Neural crest cell (in vitro differentiated cells): ENCODE measurements at regions not wholly inside any gene's neighbourhood (a gene's known extent, or its start where the extent isn't known, plus 50 kb on each side); places are given as distances from the start of the nearest gene placed in this dataset.

Source experiments
- DNase-seq: peaks from one replicate; pipeline ENCODE4 v3.0.0; 2021; ENCODE audit warnings: low read depth, mixed read lengths, low spot score
- H3K27ac Mint-ChIP-seq: one replicate; pipeline ENCODE4 v1.8.0; 2021; ENCODE audit warnings: mild to moderate bottlenecking, mixed read lengths; ENCODE audit not compliant: unreplicated experiment
- H3K27me3 Mint-ChIP-seq: 2 replicates; pipeline ENCODE4 v1.8.0; 2021; ENCODE audit warnings: low read depth, mild to moderate bottlenecking, mixed read lengths
- H3K36me3 Mint-ChIP-seq: 2 replicates; pipeline ENCODE4 v1.8.0; 2021; ENCODE audit warnings: low read depth, mild to moderate bottlenecking, mixed read lengths
- H3K4me1 Mint-ChIP-seq: 2 replicates; pipeline ENCODE4 v1.8.0; 2021; ENCODE audit warnings: mixed read lengths
- H3K4me3 Mint-ChIP-seq: one replicate; pipeline ENCODE4 v1.8.0; 2021; ENCODE audit warnings: mild to moderate bottlenecking, mixed read lengths
- H3K9me3 Mint-ChIP-seq: 2 replicates; pipeline ENCODE4 v1.8.0; 2021; ENCODE audit warnings: mixed read lengths
- CTCF ChIP-seq: fragments of 200-600 bp; sonication (generic); conservative IDR thresholded peaks from 2 replicates; pipeline ENCODE4 v1.5.0; 2021; ENCODE audit warnings: antibody characterized with exemption, mild to moderate bottlenecking

- H3K36me3 Mint-ChIP-seq: no peaks in the 10 kb centered on the region
- H3K4me1 Mint-ChIP-seq: peaks cover 29% of the 10 kb centered on the region
- no peak overlapping the region for H3K4me3 Mint-ChIP-seq
- H3K27ac Mint-ChIP-seq: no peak overlapping the region
- no peak for TF ChIP-seq CTCF
- H3K27me3 Mint-ChIP-seq: no peaks in the 10 kb centered on the region
- no peaks in the 10 kb centered on the region for H3K9me3 Mint-ChIP-seq
- no peak for DNase-seq
These were observed 540.0 kb downstream of the OMA1 start for GRCh38 chr1:58006421-58007046.

- no peak for TF ChIP-seq CTCF
These were observed 541.3 kb downstream of the OMA1 start for GRCh38 chr1:58005212-58005611.

GRCh38 chr1:58003988-58004387, 542.5 kb downstream of the OMA1 start:
- H3K9me3 Mint-ChIP-seq: no peaks in the 10 kb centered on the region
- H3K36me3 Mint-ChIP-seq: no peaks in the 10 kb centered on the region
- no peak for DNase-seq
- H3K4me1 Mint-ChIP-seq: peaks cover 29% of the 10 kb centered on the region
- H3K27me3 Mint-ChIP-seq: no peaks in the 10 kb centered on the region
- H3K4me3 Mint-ChIP-seq: no peak overlapping the region
- H3K27ac Mint-ChIP-seq: peak overlapping the region; percentile 37
- no peak for TF ChIP-seq CTCF

More at GRCh38 chr1:58005212-58005611, 541.3 kb downstream of the OMA1 start:
- DNase-seq: no peak
- peaks cover 29% of the 10 kb centered on the region for H3K4me1 Mint-ChIP-seq
- no peaks in the 10 kb centered on the region for H3K36me3 Mint-ChIP-seq
- H3K27ac Mint-ChIP-seq: no peak overlapping the region
- H3K9me3 Mint-ChIP-seq: no peaks in the 10 kb centered on the region
- no peak overlapping the region for H3K4me3 Mint-ChIP-seq
- H3K27me3 Mint-ChIP-seq: no peaks in the 10 kb centered on the region

- no peak for DNase-seq
- Mint-ChIP-seq H3K4me1 (peaks cover 29% of the 10 kb centered on the region), H3K27ac (no peak overlapping the region), H3K9me3 (no peaks in the 10 kb centered on the region), H3K36me3 (no peaks in the 10 kb centered on the region), H3K4me3 (no peak overlapping the region), H3K27me3 (no peaks in the 10 kb centered on the region)
- TF ChIP-seq CTCF: no peak
These were observed 543.5 kb downstream of the OMA1 start for GRCh38 chr1:58003059-58003458.

GRCh38 chr1:58000821-58001220, 545.7 kb downstream of the OMA1 start:
- no peaks in the 10 kb centered on the region for H3K27me3 Mint-ChIP-seq
- peaks cover 21% of the 10 kb centered on the region for H3K4me1 Mint-ChIP-seq
- peak overlapping the region; percentile 31 for H3K27ac Mint-ChIP-seq
- no peak for DNase-seq
- no peaks in the 10 kb centered on the region for H3K36me3 Mint-ChIP-seq
- TF ChIP-seq CTCF: no peak
- no peaks in the 10 kb centered on the region for H3K9me3 Mint-ChIP-seq
- H3K4me3 Mint-ChIP-seq: no peak overlapping the region
